Activated T-cell treated with anti-CD3 and anti-CD28 coated beads for 24 hours (primary cell): ENCODE measurements at regions not wholly inside any gene's neighbourhood (a gene's known extent, or its start where the extent isn't known, plus 50 kb on each side); places are given as distances from the start of the nearest gene placed in this dataset.
"Not testable (repeated sequence)": the region's sequence is repeated elsewhere in the genome, so short reads cannot be mapped to it uniquely, and the experiment has no call there.

Source experiments
- DNase-seq: peaks from one replicate; pipeline ENCODE4 v3.0.0-alpha.2; 2020; ENCODE audit warnings: low read depth

DNA sequence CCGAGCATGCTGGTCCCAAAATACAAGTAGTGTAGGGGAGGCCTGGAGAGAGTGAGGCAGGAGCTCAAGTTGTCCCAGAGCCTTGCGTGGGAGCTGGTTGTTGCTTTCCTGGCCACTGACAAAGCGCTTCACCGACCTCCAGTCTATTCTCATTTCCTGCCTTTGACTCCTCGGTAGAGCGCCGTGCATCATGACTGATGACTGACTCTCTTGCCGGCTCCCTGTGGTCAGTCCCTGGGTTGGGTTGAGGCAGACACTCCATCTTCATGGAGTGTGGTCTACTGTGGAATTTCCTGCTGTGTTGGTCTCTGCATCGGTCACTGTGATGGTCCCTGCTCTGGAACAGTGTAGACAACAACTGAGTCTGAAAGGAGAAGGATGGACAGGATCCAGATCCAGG is 175.1 kb upstream of the S1PR3 start:
- no peak for DNase-seq

DNA sequence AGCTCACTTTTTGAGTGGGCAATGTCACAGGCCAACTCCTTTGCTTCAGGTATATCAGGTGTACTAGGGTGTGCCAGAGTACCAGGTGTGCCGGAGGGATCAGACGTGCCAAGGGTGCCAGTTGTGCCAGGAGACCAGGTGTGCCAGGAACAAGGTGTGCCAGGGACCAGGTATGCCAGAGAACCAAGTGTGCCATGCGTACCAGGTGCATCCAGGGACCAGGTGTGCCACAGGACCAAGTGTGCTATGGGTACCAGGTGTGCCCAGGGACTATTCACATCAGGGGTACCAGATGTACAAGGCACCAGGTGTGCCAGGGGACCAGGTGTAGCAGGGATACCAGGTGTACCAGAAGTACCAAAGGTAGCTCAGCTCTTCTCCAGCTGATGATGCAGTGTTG is 174.7 kb upstream of the S1PR3 start:
- no peak for DNase-seq

DNA sequence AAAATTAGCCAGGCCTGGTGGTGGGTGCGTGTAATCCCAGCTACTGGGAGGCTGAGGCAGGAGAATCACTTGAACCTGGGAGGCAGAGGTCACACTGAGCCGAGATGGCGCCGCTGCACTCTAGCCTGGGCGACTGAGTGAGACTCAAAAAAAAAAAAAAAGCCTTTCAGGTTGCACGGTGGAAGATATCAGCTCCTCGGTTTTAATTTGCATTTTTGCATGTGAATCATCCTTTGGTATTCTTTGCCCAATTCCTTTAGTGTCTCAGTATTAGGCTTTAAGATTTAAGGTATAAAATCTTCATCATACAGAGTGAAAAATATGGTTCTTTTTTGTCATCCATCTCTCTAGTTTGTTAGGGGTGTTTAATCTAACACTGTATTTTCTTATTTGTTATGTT is 173.6 kb upstream of the S1PR3 start:
- no peak for DNase-seq

DNA sequence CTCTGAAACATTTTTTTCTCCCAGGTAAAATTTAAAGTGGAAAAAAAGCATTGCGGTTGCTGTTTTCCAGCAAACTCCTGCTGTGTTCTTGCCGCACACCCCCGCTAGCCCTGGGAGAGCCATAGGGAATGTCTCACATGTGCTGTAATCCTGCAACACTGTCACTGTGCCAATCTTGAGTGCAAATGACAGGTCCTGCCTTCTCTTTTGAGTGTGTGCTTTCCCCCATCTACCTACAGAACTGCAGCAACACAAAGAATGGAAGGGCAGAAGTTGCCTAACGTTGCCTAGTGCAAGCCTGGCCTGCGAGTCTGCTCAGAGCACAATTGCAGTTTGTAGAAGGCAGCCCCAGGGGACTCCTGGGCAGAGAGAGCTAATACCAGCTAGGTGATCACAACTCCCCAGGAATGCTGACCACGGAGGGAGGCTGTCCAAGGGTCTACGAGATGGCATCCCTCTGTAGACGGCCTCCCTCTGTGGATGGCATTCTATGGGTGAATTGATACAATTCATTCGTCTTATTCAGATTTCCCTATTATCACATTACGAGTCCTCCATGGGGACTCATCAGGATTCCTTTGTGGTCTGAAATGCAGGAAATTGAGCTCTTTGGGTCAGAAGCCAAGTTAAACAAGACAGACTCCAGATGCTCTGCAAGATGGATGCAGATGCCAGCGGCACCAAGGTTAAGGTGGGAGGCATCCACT is 172.6 kb upstream of the S1PR3 start:
- DNase-seq: no peak

DNA sequence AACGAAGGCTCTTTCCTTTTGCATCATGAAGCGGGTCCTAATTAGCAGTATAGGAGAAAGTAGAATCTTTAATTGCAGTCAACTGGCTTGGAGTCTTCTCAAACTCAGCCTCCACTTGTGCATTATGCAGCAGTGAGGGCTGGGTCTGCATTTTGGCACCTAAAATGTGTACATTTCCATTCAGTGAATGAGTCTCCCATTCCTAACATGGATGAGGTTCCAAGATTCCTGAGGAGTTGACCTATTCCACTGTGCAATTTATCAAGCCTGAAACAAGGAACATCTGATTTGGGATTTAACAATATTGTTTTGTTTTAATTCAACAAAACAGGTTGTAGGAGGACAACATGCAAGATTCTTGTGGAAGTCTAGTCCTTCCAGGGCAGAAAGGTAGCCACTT is 171.8 kb upstream of the S1PR3 start:
- no peak for DNase-seq

DNA sequence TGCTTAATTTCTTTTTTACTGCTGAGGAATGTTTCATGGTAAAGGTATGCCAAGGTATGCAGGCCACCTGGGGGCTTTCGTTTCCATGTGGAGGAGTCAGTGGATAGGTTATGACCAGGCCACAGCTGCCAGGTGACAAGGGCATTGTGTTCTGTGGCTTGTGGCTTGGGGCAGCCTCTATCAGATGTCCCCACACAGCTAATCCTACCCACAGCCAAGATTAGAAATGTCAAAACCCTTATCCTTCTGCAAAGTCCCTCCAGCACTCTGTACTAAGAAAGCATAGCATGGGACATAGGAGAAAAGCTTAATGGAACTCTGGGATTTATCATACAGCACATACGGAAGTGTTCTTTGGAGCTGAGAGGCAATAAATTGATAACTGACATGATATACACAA is 171.2 kb upstream of the S1PR3 start:
- DNase-seq: no peak

DNA sequence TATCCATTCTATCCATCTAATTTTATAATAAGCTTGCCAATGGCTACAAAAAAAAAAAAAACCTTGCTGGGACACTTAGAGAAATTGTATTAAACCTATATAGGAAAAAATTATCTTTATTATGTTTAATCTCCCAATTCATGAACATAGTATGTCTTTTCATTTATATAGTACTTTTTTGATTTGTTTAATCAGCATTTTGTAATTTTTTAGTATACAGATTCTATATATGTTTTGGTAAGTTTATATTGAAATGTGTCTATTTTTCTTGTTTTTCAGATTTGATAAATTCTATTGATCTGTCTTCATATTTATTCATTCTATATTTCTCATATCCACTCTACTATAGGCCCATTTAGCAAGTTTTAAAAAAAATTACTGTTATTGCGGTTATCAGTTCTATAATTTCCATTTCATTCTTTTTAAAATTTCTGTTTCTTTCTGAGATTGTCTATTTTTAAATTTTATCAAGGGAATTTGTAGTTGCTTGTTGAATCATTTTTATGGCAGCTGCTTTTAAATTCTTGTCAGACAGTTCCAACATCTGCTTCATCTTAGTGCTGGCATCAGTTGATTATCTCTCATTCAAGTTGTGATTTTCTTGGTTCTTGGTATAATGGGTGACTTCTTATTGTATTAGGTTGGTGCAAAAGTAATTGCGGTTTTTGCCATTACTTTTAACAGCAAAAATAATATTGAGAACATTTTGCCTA is 170.1 kb upstream of the S1PR3 start:
- no peak for DNase-seq

DNA sequence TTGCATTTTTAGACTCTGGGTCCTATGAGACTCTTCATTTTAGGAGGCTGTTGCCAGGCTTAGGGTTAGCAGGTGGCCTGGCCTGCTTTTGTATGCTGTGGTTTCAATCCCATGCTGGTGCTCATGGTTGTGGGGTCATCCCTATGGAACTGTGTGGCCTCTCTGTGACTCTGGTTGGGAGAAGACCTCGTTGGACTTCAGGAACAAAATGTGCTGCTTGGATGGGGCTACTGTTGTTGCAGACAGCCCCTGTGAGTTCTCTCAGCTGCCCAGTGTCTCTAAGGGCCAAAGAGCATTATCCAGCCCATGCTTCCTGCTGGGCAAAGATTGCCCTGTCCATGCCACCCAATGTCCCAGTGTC is 169.5 kb upstream of the S1PR3 start:
- DNase-seq: no peak

DNA sequence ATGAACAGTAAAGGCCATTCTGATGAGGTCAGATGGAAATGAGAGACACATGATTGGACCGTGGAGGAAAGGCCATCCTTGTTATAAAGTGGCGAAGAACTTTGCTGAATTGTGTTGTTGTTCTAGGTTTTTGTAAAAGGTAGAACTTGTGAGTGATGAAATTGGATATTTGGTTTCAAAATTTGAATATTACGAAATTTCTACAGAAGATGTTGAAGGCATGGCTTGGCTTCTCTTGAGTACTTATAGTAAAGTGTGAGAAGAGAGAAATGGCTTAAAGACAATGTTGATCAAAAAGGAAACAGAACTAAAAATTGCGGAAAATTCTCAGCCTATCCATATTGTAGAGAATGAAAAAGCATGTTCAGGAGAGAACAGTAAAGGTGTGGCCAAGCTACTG is 166.6 kb upstream of the S1PR3 start:
- no peak for DNase-seq

DNA sequence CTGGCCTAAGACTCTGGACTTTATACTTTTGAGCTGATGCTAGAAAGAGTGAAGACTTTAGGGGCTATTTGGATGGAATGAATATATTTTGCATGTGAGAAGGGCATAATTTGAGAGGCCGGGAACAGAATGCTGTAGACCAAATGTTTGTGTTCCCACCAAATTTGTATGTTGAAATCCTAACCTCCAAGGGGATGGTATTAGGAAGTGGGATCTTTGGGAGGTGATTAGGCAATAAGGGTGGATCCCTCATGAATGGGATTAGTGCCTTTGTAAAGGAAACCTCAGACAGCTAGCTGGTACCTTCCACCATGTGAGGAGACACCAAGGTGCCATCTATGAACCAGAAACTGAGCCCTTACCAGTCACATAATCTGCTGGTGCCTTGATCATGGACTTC is 165.1 kb upstream of the S1PR3 start:
- DNase-seq: no peak

DNA sequence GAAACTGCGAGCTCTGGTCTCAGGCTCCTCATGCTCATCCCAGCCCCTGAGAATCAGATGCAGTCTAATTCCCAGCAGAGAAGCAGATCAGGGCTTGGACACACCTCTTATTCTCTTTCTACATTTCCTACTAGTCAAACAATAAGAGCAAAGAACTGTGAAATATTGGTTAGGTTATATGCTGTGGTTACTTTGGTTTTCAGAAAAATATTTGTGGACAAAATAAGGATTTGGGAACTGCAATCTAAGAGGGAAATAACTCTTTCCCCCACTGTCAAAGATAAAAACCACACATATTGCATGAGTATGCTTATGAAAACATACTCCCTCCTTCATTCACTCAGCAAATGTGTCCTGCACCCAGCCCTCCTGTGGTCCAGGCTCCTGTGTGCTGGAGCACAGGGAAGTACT is 164.5 kb upstream of the S1PR3 start:
- DNase-seq: no peak

DNA sequence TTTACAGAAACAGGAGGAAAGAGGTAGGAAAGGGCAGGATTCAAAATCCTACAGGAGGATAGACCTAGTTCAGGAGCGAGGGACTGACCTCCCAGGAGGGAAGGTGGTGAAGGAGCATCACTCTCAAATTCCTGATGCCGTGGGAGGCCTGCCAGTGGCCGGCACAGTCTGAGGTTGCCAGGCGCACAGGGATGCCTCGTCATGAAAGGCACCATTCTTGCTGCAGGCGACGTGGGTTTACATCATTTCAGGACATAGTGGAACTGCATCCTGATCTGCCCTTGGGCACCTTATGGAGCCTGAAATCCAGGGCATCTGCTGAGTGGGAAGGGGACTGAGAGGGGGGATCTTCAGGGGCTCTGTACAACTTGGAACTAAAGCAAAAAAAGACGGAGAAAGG is 163.2 kb upstream of the S1PR3 start:
- no peak for DNase-seq

DNA sequence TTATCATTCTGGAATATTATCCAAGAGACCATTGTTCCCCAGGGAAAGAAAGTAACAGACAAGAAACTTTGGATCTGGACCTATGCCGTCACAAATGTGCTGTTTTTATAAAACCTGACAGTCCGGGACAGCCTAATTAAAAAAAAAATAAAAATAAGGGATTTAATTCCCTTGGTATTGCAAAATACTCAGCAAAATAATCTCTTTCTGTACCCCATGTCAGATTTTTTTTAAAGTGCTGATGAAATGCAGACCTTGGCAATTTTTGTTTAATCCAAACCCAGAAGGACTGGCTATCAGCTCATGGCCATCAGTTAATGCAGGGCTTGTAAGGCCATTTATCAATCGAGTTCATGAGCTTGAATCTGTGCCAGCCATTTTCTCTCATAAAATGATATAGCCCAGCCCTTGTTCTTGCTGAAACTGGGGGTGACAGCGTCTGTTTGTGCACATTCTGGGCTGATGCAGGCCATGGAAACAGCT is 162.7 kb upstream of the S1PR3 start:
- DNase-seq: no peak

DNA sequence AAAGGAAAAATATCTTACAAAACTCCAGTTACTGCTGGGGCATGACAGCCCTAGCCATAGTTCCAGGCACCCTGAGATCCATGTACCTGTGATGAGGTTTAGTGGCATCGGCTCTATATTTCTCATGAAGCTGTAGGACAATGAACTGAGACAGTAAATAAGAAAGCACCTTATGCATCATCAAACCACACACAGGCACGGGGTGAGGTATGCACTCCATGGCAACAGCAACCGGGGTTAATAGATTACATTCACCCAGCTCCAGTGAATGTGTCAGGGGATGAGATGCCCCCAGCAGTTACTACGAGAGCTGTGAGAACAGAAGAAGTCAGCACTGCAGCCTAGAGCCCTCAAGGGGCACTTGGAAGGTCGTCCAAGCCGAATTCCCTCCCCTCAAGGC is 162.0 kb upstream of the S1PR3 start:
- DNase-seq: peak; percentile 23

DNA sequence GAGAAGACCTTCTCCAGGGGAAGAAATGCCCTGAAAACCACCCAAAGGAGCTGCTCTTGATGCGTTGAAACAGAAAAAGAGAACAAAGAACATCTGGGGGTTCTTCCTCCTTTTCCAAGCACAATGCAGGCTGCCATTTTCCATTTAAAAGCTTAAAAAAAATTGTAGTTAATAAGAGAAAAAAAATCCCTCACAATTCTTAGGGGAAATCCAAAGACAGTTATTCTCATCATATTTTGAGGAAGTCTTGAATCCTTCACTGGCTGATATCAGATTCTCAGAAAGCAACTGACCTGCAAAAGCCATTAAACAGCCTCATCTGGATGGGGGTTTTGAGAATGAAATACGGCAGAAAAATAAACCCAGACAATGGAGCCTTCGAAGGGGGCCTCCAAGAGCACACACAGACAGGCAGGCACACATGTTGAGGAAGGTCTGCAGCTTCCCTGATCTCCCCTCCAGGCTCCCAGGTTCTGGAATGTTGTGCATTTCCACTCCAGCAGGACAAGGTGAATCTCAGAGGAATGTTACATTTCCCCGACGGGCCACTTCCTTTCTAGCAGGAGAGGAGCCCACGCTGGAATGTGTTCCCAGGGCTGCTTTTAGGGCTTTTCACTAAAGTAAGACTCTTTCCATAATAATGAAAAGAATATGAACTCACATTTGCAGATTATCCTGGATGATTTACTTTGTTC is 159.4 kb upstream of the S1PR3 start:
- no peak for DNase-seq

DNA sequence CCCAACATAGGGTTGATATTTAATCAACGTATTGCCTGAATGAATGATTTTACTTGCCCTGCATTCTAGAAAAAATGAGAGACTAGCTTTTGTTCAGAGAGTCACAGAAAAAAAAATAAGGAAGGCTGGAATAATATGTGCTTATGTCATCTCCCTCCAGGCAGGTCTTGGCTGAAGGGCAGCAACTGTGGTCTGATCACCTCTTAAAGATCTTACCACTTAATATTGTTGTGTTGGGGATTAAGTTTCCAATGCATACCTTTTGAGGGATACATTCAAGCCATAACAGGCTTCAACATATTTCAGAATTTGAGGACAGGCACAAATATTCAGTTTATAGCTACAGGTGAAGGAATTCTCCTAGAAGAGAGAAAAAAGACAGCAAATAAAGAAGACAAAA is 157.3 kb upstream of the S1PR3 start:
- DNase-seq: no peak

DNA sequence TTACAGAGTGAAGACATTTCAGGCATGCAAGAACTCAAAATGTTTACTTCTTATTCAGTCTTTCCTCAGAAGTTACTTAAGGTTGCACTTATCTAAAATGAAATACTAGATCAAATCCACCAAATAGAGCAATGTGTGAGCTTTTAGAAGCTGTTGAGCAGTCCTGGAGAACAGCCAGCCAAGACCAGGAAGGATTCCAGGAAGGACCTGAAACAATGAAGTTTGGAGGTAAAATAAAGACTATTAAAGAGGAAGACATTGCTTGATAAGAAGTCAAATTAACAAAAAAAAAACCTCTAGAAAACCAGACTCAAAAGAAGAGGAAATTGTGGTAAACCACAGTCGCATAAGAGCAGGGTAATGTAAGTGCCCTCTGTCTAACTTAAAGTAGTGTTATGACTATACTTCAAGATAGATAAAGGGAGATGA is 156.2 kb upstream of the S1PR3 start:
- no peak for DNase-seq

DNA sequence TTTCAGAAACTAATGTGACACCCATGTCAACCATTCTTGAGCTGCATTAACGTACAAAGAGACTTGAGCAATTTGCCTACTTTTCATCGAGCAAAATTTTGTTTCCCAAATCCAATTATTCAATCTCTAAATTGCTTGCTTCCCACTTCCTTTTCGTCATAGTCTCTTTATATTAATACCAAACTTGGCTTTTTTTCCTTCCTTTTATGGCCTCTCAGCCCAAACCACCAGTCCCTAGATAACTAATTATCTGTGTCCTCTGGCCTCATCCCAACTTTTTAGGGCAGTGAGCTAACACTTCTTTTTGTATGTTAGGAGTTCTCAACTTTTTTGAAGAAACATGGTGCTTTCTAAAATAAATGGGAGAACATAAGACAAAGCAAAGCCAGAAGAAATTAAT is 155.5 kb upstream of the S1PR3 start:
- DNase-seq: no peak

DNA sequence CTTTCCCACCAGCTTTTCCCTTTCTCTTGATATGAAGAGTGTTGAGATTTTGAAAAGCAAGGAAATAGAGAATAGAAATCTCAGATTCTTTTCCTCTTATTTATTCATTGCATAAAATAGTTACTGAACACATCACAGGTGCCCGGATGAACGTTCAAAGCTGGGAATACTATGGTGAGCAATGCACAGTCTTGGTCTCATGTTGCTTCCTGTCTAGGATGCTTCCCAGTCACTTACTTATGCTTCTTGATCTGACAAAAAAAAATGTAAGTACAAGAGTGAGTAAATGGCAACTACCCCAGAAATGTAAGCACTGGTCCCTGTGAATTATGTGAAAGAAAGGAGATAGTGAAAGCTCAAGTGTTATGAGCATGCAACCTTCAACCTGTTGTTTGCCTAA is 153.5 kb upstream of the S1PR3 start:
- no peak for DNase-seq

DNA sequence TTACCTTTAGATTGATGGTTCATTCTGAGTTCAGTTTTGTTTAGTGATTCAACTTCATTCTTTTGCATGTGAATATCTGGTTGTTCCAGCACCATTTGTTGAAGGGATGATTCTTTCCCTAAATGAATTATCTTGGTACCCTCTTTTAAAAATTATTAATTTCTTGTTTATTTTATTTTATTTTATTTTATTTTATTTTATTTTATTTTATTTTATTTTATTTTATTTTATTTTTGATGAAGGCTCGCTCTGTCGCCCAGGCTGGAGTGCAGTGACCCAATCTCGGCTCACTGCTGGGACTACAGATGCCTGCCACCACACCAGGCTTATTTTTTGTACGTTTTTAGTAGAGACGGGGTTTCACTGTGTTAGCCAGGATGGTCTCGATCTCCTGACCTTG is 141.4 kb upstream of the S1PR3 start:
- not testable (repeated sequence) for DNase-seq

DNA sequence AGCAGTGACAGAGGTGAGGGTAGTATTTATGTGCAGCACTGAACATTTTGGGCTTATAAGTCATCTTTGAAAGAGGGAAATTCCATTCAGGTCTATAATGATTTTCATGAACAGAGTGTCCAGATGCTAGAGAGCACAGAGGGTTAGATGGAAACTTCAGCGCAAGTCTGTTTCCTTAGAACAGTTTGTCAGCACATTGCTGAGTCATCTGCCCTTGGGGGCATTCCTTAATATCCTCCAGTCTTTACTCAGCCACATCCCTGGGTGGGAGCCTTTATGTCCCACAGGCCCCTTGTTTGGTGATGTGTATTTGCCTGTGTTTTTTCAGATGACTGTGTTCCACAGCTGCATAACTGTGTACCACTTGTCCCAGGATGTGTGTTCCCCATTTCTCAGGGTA is 138.5 kb upstream of the S1PR3 start:
- no peak for DNase-seq

DNA sequence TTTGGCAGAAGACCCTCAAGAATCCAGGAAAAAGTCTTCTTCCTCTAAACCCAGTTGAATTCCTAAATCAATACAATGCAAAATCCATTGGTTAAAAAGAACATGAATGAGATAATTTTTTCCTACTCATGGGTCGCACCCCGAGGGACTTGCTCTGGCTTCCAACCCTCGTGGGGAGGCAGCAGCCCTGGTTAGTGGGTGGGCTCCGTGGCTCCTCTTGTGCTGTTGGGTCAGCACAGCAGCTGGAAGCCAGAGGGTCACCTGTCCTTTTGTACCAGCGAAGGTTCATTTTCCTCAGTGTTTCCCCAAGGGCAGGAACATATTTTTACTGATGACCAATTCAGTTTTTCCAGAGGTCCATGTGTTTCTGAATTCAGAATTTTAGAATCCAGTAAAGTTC is 120.6 kb upstream of the S1PR3 start:
- DNase-seq: no peak

DNA sequence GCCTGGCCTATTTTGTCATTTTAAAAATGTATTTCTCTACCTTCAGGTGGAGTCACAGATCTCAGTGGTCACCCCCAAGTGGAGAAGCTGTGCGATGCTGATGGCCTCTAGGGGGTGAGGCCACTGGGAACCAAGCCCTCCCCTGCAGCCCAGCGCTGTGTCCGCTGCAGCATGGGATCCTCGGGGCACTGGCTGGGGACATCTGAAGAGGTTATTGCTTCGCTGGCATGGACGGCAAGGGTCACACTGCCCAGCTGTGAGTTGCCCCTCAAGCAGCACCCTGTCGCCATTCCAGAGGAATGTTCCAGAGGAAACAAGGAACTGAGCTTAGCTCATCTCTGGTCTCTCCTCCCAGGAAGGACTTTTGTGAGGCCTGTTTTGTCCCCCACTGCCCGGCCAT is 119.6 kb upstream of the S1PR3 start:
- no peak for DNase-seq
